ENCODE measurements at regions not wholly inside any gene's neighbourhood (a gene's known extent, or its start where the extent isn't known, plus 50 kb on each side); places are given as distances from the start of the nearest gene placed in this dataset.

DNA sequence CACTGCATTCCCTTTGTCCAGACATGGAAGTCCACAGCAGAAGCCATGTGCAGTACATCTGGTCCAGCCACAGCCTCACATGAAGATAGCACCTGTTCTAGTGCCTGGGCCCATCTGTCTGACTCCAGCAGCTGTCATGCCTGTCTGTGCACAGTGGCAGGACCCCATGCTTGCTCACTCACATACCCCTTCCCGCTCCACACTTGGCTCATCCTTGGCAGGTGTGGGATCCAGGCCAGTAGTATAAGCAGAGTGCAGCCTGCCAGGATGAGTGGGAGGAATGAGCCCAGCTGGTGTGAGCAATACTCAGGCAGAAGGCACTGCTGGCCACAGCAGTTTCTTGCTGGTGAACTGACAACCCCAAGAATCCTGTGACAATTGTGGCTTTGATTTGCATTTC is 168.0 kb downstream of the PRDM9 start:
- TF ChIP-seq, protein P1, sequence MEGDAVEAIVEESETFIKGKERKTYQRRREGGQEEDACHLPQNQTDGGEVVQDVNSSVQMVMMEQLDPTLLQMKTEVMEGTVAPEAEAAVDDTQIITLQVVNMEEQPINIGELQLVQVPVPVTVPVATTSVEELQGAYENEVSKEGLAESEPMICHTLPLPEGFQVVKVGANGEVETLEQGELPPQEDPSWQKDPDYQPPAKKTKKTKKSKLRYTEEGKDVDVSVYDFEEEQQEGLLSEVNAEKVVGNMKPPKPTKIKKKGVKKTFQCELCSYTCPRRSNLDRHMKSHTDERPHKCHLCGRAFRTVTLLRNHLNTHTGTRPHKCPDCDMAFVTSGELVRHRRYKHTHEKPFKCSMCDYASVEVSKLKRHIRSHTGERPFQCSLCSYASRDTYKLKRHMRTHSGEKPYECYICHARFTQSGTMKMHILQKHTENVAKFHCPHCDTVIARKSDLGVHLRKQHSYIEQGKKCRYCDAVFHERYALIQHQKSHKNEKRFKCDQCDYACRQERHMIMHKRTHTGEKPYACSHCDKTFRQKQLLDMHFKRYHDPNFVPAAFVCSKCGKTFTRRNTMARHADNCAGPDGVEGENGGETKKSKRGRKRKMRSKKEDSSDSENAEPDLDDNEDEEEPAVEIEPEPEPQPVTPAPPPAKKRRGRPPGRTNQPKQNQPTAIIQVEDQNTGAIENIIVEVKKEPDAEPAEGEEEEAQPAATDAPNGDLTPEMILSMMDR (IDR thresholded peaks at IDR 0.05) = no peak
- TF ChIP-seq POLR2A (IDR thresholded peaks at IDR 0.05) = no peak
